IMR-90 (cell line): ENCODE measurements at regions not wholly inside any gene's neighbourhood (a gene's known extent, or its start where the extent isn't known, plus 50 kb on each side); places are given as distances from the start of the nearest gene placed in this dataset.

Experiments used
- ATAC-seq: fragments of 200-7000 bp; cut with Tn5 transposase; 2 replicates; pipeline ENCODE4 v1.9.1; 2020; ENCODE audit warnings: low read depth, mild to moderate bottlenecking, moderate library complexity
- BruUV-seq: library from RNA; stranded (reverse); fragments of 400-500 nt; replicated peaks from 2 replicates; lab custom pipeline; 2021; lab: Mats Ljungman, UMichigan
- CTCF ChIA-PET: fragments of 300-600 bp; formaldehyde crosslinking; extraction: SDS; loops from one replicate; lab custom pipeline; 2021; ENCODE audit warnings: antibody characterized with exemption; lab: Yijun Ruan, JAX
- POLR2A ChIA-PET: fragments of 300-600 bp; sonication (Branson Sonifier 250); formaldehyde crosslinking; loops from one replicate; lab custom pipeline; 2022; ENCODE audit warnings: antibody characterized with exemption; ENCODE audit not compliant: unreplicated experiment; lab: Charles Lee
- DNase-seq: peaks from one replicate; pipeline ENCODE4 v3.0.0; 2013
- H2AFZ ChIP-seq: replicated peaks from 2 replicates; pipeline ENCODE3; 2013; ENCODE audit warnings: low read length, mild to moderate bottlenecking; ENCODE audit not compliant: poor library complexity
- H2AK5ac ChIP-seq: 2 replicates; pipeline ENCODE4 v1.6.1; 2013; ENCODE audit warnings: low read depth, low read length, inconsistent platforms
- H2AK9ac ChIP-seq: replicated peaks from 2 replicates; pipeline ENCODE3; 2013; ENCODE audit warnings: mild to moderate bottlenecking, low read depth, low read length, moderate library complexity; ENCODE audit not compliant: poor library complexity
- H2BK120ac ChIP-seq: 2 replicates; pipeline ENCODE4 v1.6.1; 2013; ENCODE audit warnings: low read depth, low read length, inconsistent platforms
- H2BK15ac ChIP-seq: 3 replicates; pipeline ENCODE4 v1.6.1; 2013; ENCODE audit warnings: low read depth, low read length, inconsistent platforms
- H2BK20ac ChIP-seq: 2 replicates; pipeline ENCODE4 v1.6.1; 2013; ENCODE audit warnings: low read depth, mild to moderate bottlenecking, inconsistent platforms, low read length, moderate library complexity
- H2BK5ac ChIP-seq: 2 replicates; pipeline ENCODE4 v1.6.1; 2013; ENCODE audit warnings: mild to moderate bottlenecking, low read depth, low read length, inconsistent platforms; ENCODE audit not compliant: poor library complexity, severe bottlenecking
- H3K14ac ChIP-seq: replicated peaks from 2 replicates; pipeline ENCODE4 v1.6.1; 2013; ENCODE audit warnings: low read depth, low read length, inconsistent platforms
- H3K18ac ChIP-seq: 2 replicates; pipeline ENCODE4 v1.6.1; 2013; ENCODE audit warnings: low read depth, low read length, control low read depth
- H3K23ac ChIP-seq: 2 replicates; pipeline ENCODE4 v1.6.1; 2013; ENCODE audit warnings: low read depth, low read length, inconsistent platforms
- H3K27ac ChIP-seq: 2 replicates; pipeline ENCODE4 v1.5.1; 2013; ENCODE audit warnings: mild to moderate bottlenecking, control low read depth, low read length; ENCODE audit not compliant: insufficient read depth
- H3K27me3 ChIP-seq: 2 replicates; pipeline ENCODE4 v1.6.1; 2013; ENCODE audit warnings: low read length; ENCODE audit not compliant: control insufficient read depth, insufficient read depth
- H3K36me3 ChIP-seq: 2 replicates; pipeline ENCODE4 v1.6.1; 2013; ENCODE audit warnings: low read length, mixed read lengths; ENCODE audit not compliant: control insufficient read depth, insufficient read depth
- H3K4ac ChIP-seq: 2 replicates; pipeline ENCODE4 v1.6.1; 2013; ENCODE audit warnings: low read depth, low read length, inconsistent platforms
- H3K4me1 ChIP-seq: 2 replicates; pipeline ENCODE4 v1.6.1; 2013; ENCODE audit warnings: low read length, mixed read lengths; ENCODE audit not compliant: control insufficient read depth, insufficient read depth
- H3K4me2 ChIP-seq: 2 replicates; pipeline ENCODE4 v1.6.1; 2013; ENCODE audit warnings: low read depth, mild to moderate bottlenecking, control low read depth, low read length, moderate library complexity
- H3K4me3 ChIP-seq: 2 replicates; pipeline ENCODE4 v1.5.1; 2013; ENCODE audit warnings: low read depth, mild to moderate bottlenecking, control low read depth, low read length, moderate library complexity; ENCODE audit not compliant: insufficient read depth
- H3K56ac ChIP-seq: 2 replicates; pipeline ENCODE4 v1.6.1; 2013; ENCODE audit warnings: low read length, inconsistent platforms; ENCODE audit not compliant: insufficient read depth; ENCODE audit errors: extremely low read depth
- H3K79me1 ChIP-seq, 2 experiments: 2 replicates each; pipeline ENCODE4 v1.6.1; 2013; ENCODE audit warnings: low read length in 2 of 2, inconsistent platforms in 1 of 2, low read depth in 1 of 2
- H3K9ac ChIP-seq: 2 replicates; pipeline ENCODE4 v1.6.1; 2013; ENCODE audit warnings: low read depth, low read length, control low read depth
- H3K9me1 ChIP-seq: 2 replicates; pipeline ENCODE4 v1.6.1; 2013; ENCODE audit warnings: low read length, inconsistent platforms; ENCODE audit not compliant: insufficient read depth
- H3K9me3 ChIP-seq: 2 replicates; pipeline ENCODE4 v1.6.1; 2013; ENCODE audit warnings: low read length; ENCODE audit not compliant: control insufficient read depth, insufficient read depth
- H4K20me1 ChIP-seq: 2 replicates; pipeline ENCODE4 v1.6.1; 2013; ENCODE audit warnings: low read length, inconsistent platforms; ENCODE audit not compliant: insufficient read depth
- H4K5ac ChIP-seq: 2 replicates; pipeline ENCODE4 v1.6.1; 2013; ENCODE audit warnings: mild to moderate bottlenecking, low read depth, low read length, control low read depth
- H4K8ac ChIP-seq, 2 experiments: 2 replicates each; pipeline ENCODE4 v1.6.1; 2013; ENCODE audit warnings: low read depth in 2 of 2, low read length in 2 of 2, control low read depth in 1 of 2, inconsistent platforms in 1 of 2
- H4K91ac ChIP-seq: 2 replicates; pipeline ENCODE4 v1.6.1; 2013; ENCODE audit warnings: low read depth, low read length, inconsistent platforms; ENCODE audit not compliant: insufficient read depth
- BHLHE40 ChIP-seq: fragments of 150-350 bp; IDR thresholded peaks from 2 replicates; pipeline ENCODE4 v1.6.1; 2016; ENCODE audit warnings: mild to moderate bottlenecking, low read depth, low read length
- CEBPB ChIP-seq: IDR thresholded peaks from 2 replicates; pipeline ENCODE4 v1.6.1; 2012; ENCODE audit warnings: low read depth, low read length, improper control_type of control experiment
- CHD1 ChIP-seq: IDR thresholded peaks from 2 replicates; pipeline ENCODE4 v1.6.1; 2012; ENCODE audit warnings: low read depth, low read length, improper control_type of control experiment
- CTCF ChIP-seq: conservative IDR thresholded peaks from 2 replicates; pipeline ENCODE4 v1.5.1; 2012; ENCODE audit warnings: mild to moderate bottlenecking, low read depth, low read length, improper control_type of control experiment
- FOS ChIP-seq: fragments of 150-350 bp; IDR thresholded peaks from 2 replicates; pipeline ENCODE4 v1.6.1; 2016; ENCODE audit warnings: low read depth, low read length
- MAFK ChIP-seq: IDR thresholded peaks from 2 replicates; pipeline ENCODE4 v1.6.1; 2012; ENCODE audit warnings: low read depth, low read length, improper control_type of control experiment
- MAZ ChIP-seq: IDR thresholded peaks from 2 replicates; pipeline ENCODE4 v1.6.1; 2012; ENCODE audit warnings: low read depth, mild to moderate bottlenecking, low read length, improper control_type of control experiment, moderate library complexity, borderline replicate concordance
- MXI1 ChIP-seq: IDR thresholded peaks from 2 replicates; pipeline ENCODE4 v1.6.1; 2012; ENCODE audit warnings: low read depth, mild to moderate bottlenecking, low read length, moderate library complexity, borderline replicate concordance
- NFE2L2 ChIP-seq: fragments of 150-350 bp; IDR thresholded peaks from 2 replicates; pipeline ENCODE4 v1.6.1; 2016; ENCODE audit warnings: low read depth, mild to moderate bottlenecking, low read length
- POLR2A ChIP-seq: IDR thresholded peaks from 2 replicates; pipeline ENCODE4 v1.6.1; 2012; ENCODE audit warnings: mild to moderate bottlenecking, low read depth, low read length
- RAD21 ChIP-seq: IDR thresholded peaks from 2 replicates; pipeline ENCODE4 v1.6.1; 2012; ENCODE audit warnings: low read length, improper control_type of control experiment
- RCOR1 ChIP-seq: IDR thresholded peaks from 2 replicates; pipeline ENCODE4 v1.6.1; 2012; ENCODE audit warnings: mild to moderate bottlenecking, low read length, improper control_type of control experiment; ENCODE audit not compliant: insufficient replicate concordance
- RFX5 ChIP-seq: IDR thresholded peaks from 2 replicates; pipeline ENCODE4 v1.8.0; 2012; ENCODE audit warnings: low read depth, mild to moderate bottlenecking, low read length, moderate library complexity
- SMC3 ChIP-seq: fragments of 150-350 bp; IDR thresholded peaks from 2 replicates; pipeline ENCODE4 v1.6.1; 2016; ENCODE audit warnings: low read depth, mild to moderate bottlenecking, antibody characterized with exemption, low read length, moderate library complexity
- WGBS, 2 experiments: methylation state at CpG; one replicate each; pipeline versions ENCODE4 v1.1.5 to v1.1.7; 2013; ENCODE audit warnings: missing lambda C conversion rate in 2 of 2; ENCODE audit not compliant: insufficient read length in 1 of 2; ENCODE audit errors: extremely low coverage in 2 of 2; 5-methylcytosine and 5-hydroxymethylcytosine counted together
- dilution Hi-C: fragments of 300-500 bp; cut with HindIII; formaldehyde crosslinking; loops from one replicate; pipeline ENCODE4 v1.14.3; 2018; ENCODE audit warnings: low sequenced_read_pairs; ENCODE audit not compliant: unreplicated experiment
- in situ Hi-C: fragments of 300-500 bp; cut with MboI; formaldehyde crosslinking; loops from 3 replicates; pipeline ENCODE4 v1.14.3; 2019; ENCODE audit warnings: low sequenced_read_pairs, inconsistent platforms, mixed read lengths
- intact Hi-C: fragments of 100-400 bp; cut with micrococcal nuclease; formaldehyde crosslinking; loops from 2 replicates; pipeline ENCODE4 v1.10.0; 2022
- TF ChIP-seq, protein P1 (sequence below): fragments of 150-350 bp; IDR thresholded peaks from 2 replicates; pipeline ENCODE4 v1.6.1; 2017; ENCODE audit warnings: mild to moderate bottlenecking, antibody characterized with exemption, low read length, low read depth
- TF ChIP-seq, protein P2 (sequence below): fragments of 150-350 bp; IDR thresholded peaks from 2 replicates; pipeline ENCODE4 v1.6.1; 2016; ENCODE audit warnings: low read depth, mild to moderate bottlenecking, low read length, moderate library complexity, borderline replicate concordance

DNA sequence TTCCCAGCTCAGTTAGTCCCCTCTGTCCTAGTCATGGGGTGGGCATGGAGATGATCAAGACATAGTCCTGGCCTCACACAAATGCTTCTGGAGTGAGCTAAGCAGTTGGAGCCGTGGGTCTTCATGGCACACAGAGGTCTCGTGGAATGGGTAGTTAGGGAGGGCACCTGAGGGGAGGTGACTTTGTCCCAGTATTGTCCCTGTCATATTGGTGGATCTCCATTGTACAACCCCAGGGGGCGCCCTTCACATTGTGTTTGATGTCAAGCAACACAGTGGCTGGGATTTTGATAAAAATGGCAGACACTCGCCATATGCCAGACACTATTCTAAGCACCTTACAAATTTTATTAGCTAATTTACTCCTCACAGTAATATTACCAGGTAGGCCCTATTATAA, 175.4 kb upstream of the LHX5 start:
- Histone ChIP-seq H3K18ac (no peak overlapping the region), H3K4ac (no peak overlapping the region), H3K79me1 (no peaks in the 10 kb centered on the region), H4K91ac (no peak overlapping the region), H4K5ac (no peak overlapping the region), H2BK120ac (no peak overlapping the region), H4K20me1 (no peaks in the 10 kb centered on the region), H3K9ac (no peak overlapping the region), H3K9me3 (no peaks in the 10 kb centered on the region), H3K14ac (no peak overlapping the region), H4K8ac (no peak overlapping the region), H3K27ac (no peak overlapping the region), H3K56ac (no peak overlapping the region), H2BK5ac (no peak overlapping the region), H2BK20ac (no peak overlapping the region), H2AK9ac (no peak overlapping the region), H3K4me3 (no peak overlapping the region), H2AK5ac (no peak overlapping the region), H2AFZ (no peak overlapping the region), H2BK15ac (no peak overlapping the region), H3K4me1 (no peaks in the 10 kb centered on the region), H3K4me2 (no peak overlapping the region), H3K27me3 (peaks cover 10% of the 10 kb centered on the region), H3K9me1 (no peaks in the 10 kb centered on the region), H3K23ac (no peak overlapping the region), H3K36me3 (no peaks in the 10 kb centered on the region)
- DNase-seq: no peak
- intact Hi-C loops: loop anchor here (2.0 kb wide), 1 partner anchor 266 kb away; no protein-coding TSS in a partner anchor
- no TSS peak for BruUV-seq
- no peak for TF ChIP-seq RFX5
- no peak for TF ChIP-seq RAD21
- TF ChIP-seq CTCF: no peak; the same call in 1 of the 2 replicates
- TF ChIP-seq MAZ: no peak
- no peak for TF ChIP-seq MAFK
- TF ChIP-seq, protein P1, sequence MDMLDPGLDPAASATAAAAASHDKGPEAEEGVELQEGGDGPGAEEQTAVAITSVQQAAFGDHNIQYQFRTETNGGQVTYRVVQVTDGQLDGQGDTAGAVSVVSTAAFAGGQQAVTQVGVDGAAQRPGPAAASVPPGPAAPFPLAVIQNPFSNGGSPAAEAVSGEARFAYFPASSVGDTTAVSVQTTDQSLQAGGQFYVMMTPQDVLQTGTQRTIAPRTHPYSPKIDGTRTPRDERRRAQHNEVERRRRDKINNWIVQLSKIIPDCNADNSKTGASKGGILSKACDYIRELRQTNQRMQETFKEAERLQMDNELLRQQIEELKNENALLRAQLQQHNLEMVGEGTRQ: no peak
- no peak for TF ChIP-seq CHD1
- TF ChIP-seq SMC3: no peak
- TF ChIP-seq, protein P2, sequence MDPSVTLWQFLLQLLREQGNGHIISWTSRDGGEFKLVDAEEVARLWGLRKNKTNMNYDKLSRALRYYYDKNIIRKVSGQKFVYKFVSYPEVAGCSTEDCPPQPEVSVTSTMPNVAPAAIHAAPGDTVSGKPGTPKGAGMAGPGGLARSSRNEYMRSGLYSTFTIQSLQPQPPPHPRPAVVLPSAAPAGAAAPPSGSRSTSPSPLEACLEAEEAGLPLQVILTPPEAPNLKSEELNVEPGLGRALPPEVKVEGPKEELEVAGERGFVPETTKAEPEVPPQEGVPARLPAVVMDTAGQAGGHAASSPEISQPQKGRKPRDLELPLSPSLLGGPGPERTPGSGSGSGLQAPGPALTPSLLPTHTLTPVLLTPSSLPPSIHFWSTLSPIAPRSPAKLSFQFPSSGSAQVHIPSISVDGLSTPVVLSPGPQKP: no peak
- no peak for TF ChIP-seq RCOR1
- TF ChIP-seq FOS: no peak
- TF ChIP-seq CEBPB: no peak
- TF ChIP-seq NFE2L2: no peak
- no peak for TF ChIP-seq MXI1
- no peak for TF ChIP-seq BHLHE40
- TF ChIP-seq POLR2A: no peak
- in situ Hi-C loops: no loop called here
- CTCF ChIA-PET: no interaction called here
- WGBS, 2 experiments: no CpG with 5 or more reads among the region's 4 CpGs
- ATAC-seq: no peak
- POLR2A ChIA-PET: no interaction called here
- dilution Hi-C loops: no loop called here
